ENCODE measurements at regions not wholly inside any gene's neighbourhood (a gene's known extent, or its start where the extent isn't known, plus 50 kb on each side); places are given as distances from the start of the nearest gene placed in this dataset.

DNA sequence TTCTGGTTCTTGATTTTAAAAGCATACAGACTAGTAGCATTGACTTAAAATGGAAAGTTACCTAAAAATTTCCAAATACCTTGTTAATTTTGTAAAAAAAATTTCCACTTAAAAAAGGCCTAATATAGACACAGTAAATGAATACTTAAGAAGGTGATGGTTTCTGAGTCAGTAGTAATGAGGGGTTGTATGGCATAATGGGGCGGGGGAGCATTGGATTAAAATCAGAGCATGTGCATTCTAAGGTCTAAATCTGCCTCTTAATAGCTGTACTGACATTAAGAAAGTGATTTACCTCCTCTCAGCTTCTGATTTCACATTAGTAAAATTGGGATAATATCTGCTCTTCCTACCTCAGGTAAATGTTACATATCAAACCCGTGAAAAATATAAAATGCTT, 446.5 kb downstream of the AASDHPPT start:
- Histone ChIP-seq H3K4me3 (replicated peaks in 1 of 3; ENCODE audit: insufficient read depth in 1 of 3, low read depth in 2 of 3, low read length in 3 of 3) (no peak overlapping the region), H2AFZ (ENCODE audit: low read length) (no peak overlapping the region), H3K27me3 (ENCODE audit: control insufficient read depth in 1 of 2, insufficient read depth in 2 of 2, low read length in 2 of 2) (no peaks in the 10 kb centered on the region), H3K27ac (ENCODE audit: extremely low read length, insufficient read depth, low read length) (no peak overlapping the region), H3K9ac (ENCODE audit: insufficient read depth, low read depth, low read length) (no peak overlapping the region), H4K20me1 (ENCODE audit: insufficient read depth, low read length) (no peaks in the 10 kb centered on the region), H3K9me3 (ENCODE audit: low read length) (peaks cover 72% of the 10 kb centered on the region), H3K4me2 (ENCODE audit: low read depth, low read length) (no peak overlapping the region), H3K79me2 (ENCODE audit: insufficient read depth, low read length) (no peaks in the 10 kb centered on the region), H3K4me1 (ENCODE audit: insufficient read depth, low read length) (no peaks in the 10 kb centered on the region), H3K36me3 (replicated peaks in 1 of 2; ENCODE audit: control insufficient read depth in 1 of 2, insufficient read depth in 2 of 2, low read length in 2 of 2) (no peaks in the 10 kb centered on the region)
- TF ChIP-seq ZNF382 (CRISPR knock-in tag; IDR thresholded peaks at IDR 0.05; ENCODE audit: borderline replicate concordance), result no peak
- no peak for TF ChIP-seq SYNCRIP (IDR thresholded peaks at IDR 0.05; ENCODE audit: insufficient read depth, low read depth, low read length)
- TF ChIP-seq, protein P1, sequence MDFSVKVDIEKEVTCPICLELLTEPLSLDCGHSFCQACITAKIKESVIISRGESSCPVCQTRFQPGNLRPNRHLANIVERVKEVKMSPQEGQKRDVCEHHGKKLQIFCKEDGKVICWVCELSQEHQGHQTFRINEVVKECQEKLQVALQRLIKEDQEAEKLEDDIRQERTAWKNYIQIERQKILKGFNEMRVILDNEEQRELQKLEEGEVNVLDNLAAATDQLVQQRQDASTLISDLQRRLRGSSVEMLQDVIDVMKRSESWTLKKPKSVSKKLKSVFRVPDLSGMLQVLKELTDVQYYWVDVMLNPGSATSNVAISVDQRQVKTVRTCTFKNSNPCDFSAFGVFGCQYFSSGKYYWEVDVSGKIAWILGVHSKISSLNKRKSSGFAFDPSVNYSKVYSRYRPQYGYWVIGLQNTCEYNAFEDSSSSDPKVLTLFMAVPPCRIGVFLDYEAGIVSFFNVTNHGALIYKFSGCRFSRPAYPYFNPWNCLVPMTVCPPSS (IDR thresholded peaks at IDR 0.05), result no peak
- no peak for TF ChIP-seq NRL (CRISPR knock-in tag; IDR thresholded peaks at IDR 0.05; ENCODE audit: borderline replicate concordance)
- no peak for TF ChIP-seq DNMT3B (CRISPR knock-in tag; conservative IDR thresholded peaks at IDR 0.05)
- TF ChIP-seq, protein P2, sequence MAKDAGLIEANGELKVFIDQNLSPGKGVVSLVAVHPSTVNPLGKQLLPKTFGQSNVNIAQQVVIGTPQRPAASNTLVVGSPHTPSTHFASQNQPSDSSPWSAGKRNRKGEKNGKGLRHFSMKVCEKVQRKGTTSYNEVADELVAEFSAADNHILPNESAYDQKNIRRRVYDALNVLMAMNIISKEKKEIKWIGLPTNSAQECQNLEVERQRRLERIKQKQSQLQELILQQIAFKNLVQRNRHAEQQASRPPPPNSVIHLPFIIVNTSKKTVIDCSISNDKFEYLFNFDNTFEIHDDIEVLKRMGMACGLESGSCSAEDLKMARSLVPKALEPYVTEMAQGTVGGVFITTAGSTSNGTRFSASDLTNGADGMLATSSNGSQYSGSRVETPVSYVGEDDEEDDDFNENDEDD (CRISPR knock-in tag; IDR thresholded peaks at IDR 0.05; ENCODE audit: borderline replicate concordance), result no peak
- ATAC-seq, result no peak
- no peak for FAIRE-seq
- intact Hi-C loops (cut with micrococcal nuclease; ENCODE audit: unreplicated experiment) (no loop called here), in situ Hi-C loops (cut with HindIII; ENCODE audit: extremely low pct_ligation_motif_present, low pct_unique_long_range_greater_than_20kb) (no loop called here)
- ChIA-PET POLR2A (no interaction called here), CTCF (ENCODE audit: low intra/inter-chr PET ratio, low total read pairs) (no interaction called here)
- WGBS (ENCODE audit: low lambda C conversion rate), result 5% methylated on average over 2 of the region's 2 CpGs
- BruUV-seq (replicated peaks), result no TSS peak
- DNase-seq (ENCODE audit: low spot score), result no peak

DNA sequence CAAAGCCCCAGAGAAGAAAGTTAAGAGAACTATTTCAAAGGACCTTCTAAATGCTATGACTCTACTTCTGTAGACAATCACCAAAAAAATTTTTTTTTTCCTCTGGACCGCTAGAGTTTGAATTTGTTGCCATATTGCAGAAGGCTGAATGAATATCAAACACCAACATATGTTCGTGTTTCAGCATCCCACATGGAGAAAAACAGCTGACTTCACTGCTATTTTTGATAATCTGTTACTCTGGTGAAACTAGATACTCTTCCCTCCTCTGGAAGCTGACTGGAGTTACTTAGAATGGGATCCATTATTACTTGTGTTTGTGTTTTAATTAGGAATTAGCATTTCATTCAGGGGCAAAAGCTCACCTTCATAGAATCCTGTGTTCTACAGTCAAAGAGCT, 447.0 kb downstream of the AASDHPPT start:
- WGBS (ENCODE audit: low lambda C conversion rate), result 19% methylated on average over 2 of the region's 2 CpGs
- no peaks in the 10 kb centered on the region for H3K36me3 ChIP-seq (replicated peaks in 1 of 2; ENCODE audit: control insufficient read depth in 1 of 2, insufficient read depth in 2 of 2, low read length in 2 of 2)
- H3K27ac ChIP-seq (ENCODE audit: extremely low read length, insufficient read depth, low read length), result no peak overlapping the region
- peaks cover 70% of the 10 kb centered on the region for H3K9me3 ChIP-seq (ENCODE audit: low read length)
- H4K20me1 ChIP-seq (ENCODE audit: insufficient read depth, low read length), result no peaks in the 10 kb centered on the region
- H2AFZ ChIP-seq (ENCODE audit: low read length), result no peak overlapping the region
- BruUV-seq (replicated peaks), result no TSS peak
- intact Hi-C loops (cut with micrococcal nuclease; ENCODE audit: unreplicated experiment), result no loop called here
- no peak overlapping the region for H3K9ac ChIP-seq (ENCODE audit: insufficient read depth, low read depth, low read length)
- DNase-seq (ENCODE audit: low spot score), result no peak
- H3K27me3 ChIP-seq (ENCODE audit: control insufficient read depth in 1 of 2, insufficient read depth in 2 of 2, low read length in 2 of 2), result no peaks in the 10 kb centered on the region
- ATAC-seq, result no peak
- no peak for FAIRE-seq
- ChIA-PET CTCF (ENCODE audit: low intra/inter-chr PET ratio, low total read pairs) (no interaction called here), POLR2A (no interaction called here)
- no peak overlapping the region for H3K4me2 ChIP-seq (ENCODE audit: low read depth, low read length)
- in situ Hi-C loops (cut with HindIII; ENCODE audit: extremely low pct_ligation_motif_present, low pct_unique_long_range_greater_than_20kb), result no loop called here
- H3K79me2 ChIP-seq (ENCODE audit: insufficient read depth, low read length), result no peaks in the 10 kb centered on the region
- H3K4me1 ChIP-seq (ENCODE audit: insufficient read depth, low read length), result no peaks in the 10 kb centered on the region
- no peak overlapping the region for H3K4me3 ChIP-seq (replicated peaks in 1 of 3; ENCODE audit: insufficient read depth in 1 of 3, low read depth in 2 of 3, low read length in 3 of 3)
- TF ChIP-seq, protein P3, sequence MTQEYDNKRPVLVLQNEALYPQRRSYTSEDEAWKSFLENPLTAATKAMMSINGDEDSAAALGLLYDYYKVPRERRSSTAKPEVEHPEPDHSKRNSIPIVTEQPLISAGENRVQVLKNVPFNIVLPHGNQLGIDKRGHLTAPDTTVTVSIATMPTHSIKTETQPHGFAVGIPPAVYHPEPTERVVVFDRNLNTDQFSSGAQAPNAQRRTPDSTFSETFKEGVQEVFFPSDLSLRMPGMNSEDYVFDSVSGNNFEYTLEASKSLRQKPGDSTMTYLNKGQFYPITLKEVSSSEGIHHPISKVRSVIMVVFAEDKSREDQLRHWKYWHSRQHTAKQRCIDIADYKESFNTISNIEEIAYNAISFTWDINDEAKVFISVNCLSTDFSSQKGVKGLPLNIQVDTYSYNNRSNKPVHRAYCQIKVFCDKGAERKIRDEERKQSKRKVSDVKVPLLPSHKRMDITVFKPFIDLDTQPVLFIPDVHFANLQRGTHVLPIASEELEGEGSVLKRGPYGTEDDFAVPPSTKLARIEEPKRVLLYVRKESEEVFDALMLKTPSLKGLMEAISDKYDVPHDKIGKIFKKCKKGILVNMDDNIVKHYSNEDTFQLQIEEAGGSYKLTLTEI (CRISPR knock-in tag; conservative IDR thresholded peaks at IDR 0.05), result no peak
- TF ChIP-seq TEAD2 (CRISPR knock-in tag; IDR thresholded peaks at IDR 0.05) (no peak), HOXA7 (CRISPR knock-in tag; IDR thresholded peaks at IDR 0.05) (no peak), HNF4A (CRISPR knock-in tag; IDR thresholded peaks at IDR 0.05) (no peak)
- TF ChIP-seq, protein P4, sequence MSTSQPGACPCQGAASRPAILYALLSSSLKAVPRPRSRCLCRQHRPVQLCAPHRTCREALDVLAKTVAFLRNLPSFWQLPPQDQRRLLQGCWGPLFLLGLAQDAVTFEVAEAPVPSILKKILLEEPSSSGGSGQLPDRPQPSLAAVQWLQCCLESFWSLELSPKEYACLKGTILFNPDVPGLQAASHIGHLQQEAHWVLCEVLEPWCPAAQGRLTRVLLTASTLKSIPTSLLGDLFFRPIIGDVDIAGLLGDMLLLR (CRISPR knock-in tag; IDR thresholded peaks at IDR 0.05), result no peak
